ENCODE measurements at regions not wholly inside any gene's neighbourhood (a gene's known extent, or its start where the extent isn't known, plus 50 kb on each side); places are given as distances from the start of the nearest gene placed in this dataset.

DNA sequence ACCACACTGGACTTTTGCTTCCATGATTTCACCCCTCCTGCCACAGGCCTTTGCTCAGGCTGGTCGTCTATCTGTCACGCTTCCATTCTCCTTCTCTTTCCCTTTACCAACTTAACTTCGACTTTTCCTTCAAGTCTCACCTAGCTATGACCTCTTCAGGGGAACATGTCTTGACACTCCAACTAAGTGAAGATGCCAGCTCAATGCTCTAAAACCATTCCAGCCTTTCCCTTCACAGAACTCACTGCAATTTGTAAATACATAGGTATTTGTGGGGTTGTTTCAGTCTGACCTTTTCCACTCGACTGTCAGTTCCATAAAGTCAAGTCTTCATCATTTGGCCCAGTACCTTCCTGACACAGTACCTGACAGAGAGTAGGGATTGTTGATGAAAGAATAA, 358.6 kb upstream of the CAMK1G start:
- Mint-ChIP-seq H3K9me3 (no peaks in the 10 kb centered on the region), H3K36me3 (ENCODE audit: low read depth) (no peaks in the 10 kb centered on the region), H3K27ac (no peak overlapping the region), H3K4me3 (no peak overlapping the region), H3K4me1 (ENCODE audit: low read depth) (peaks cover 13% of the 10 kb centered on the region; the same call in 1 of the 2 replicates), H3K27me3 (ENCODE audit: insufficient read depth) (peaks cover 9% of the 10 kb centered on the region)
- DNase-seq: no peak
- TF ChIP-seq, protein P1, sequence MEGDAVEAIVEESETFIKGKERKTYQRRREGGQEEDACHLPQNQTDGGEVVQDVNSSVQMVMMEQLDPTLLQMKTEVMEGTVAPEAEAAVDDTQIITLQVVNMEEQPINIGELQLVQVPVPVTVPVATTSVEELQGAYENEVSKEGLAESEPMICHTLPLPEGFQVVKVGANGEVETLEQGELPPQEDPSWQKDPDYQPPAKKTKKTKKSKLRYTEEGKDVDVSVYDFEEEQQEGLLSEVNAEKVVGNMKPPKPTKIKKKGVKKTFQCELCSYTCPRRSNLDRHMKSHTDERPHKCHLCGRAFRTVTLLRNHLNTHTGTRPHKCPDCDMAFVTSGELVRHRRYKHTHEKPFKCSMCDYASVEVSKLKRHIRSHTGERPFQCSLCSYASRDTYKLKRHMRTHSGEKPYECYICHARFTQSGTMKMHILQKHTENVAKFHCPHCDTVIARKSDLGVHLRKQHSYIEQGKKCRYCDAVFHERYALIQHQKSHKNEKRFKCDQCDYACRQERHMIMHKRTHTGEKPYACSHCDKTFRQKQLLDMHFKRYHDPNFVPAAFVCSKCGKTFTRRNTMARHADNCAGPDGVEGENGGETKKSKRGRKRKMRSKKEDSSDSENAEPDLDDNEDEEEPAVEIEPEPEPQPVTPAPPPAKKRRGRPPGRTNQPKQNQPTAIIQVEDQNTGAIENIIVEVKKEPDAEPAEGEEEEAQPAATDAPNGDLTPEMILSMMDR (IDR thresholded peaks at IDR 0.05): no peak

DNA sequence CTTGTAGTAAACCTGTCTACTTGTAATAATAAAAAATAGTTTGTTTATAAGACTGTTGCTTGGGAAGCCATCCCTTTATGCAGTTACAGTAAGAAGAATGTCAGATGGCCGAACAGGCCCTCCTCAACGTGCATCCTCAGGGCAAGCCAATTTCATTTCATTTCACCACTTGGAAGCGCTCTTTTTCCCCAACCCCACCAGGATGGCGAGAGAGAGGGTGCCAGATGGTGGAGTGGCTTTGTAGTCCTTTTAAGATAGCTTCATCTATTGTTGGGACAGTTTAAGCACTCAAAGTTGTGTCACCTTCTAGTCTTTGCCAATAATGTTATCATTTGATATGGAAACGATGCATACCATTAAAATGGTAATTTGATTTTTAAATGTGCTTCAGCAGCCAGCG, 356.3 kb upstream of the CAMK1G start:
- DNase-seq: no peak
- peaks cover 6% of the 10 kb centered on the region; the same call in 1 of the 2 replicates for H3K9me3 Mint-ChIP-seq
- peaks cover 7% of the 10 kb centered on the region for H3K27me3 Mint-ChIP-seq (ENCODE audit: insufficient read depth)
- peaks cover under 1% of the 10 kb centered on the region for H3K36me3 Mint-ChIP-seq (ENCODE audit: low read depth)
- H3K4me1 Mint-ChIP-seq (ENCODE audit: low read depth): peaks cover 5% of the 10 kb centered on the region; the same call in 1 of the 2 replicates
- TF ChIP-seq, protein P1 (IDR thresholded peaks at IDR 0.05): no peak
- no peak overlapping the region for H3K4me3 Mint-ChIP-seq
- no peak overlapping the region for H3K27ac Mint-ChIP-seq

DNA sequence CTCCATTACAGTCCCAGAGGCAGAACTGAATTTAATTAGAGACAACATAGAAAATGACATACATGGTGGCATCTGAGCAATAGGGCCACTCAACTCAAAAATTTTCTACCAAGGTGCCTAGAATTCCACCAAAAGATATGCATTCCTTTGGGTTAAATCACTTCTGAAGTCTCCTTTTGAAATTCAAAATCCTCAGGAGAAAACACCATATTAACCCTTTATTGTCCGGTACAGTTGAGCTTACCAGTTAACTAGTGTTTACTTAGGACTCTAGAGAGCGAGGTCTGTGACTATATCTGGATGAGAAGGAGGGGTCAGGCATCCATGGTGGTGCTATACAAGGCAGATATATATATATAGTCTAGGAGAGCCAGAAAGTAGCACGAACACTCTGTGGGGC, 355.6 kb upstream of the CAMK1G start:
- Mint-ChIP-seq H3K4me1 (ENCODE audit: low read depth) (peaks cover 5% of the 10 kb centered on the region; the same call in 1 of the 2 replicates), H3K27ac (no peak overlapping the region), H3K4me3 (no peak overlapping the region), H3K27me3 (ENCODE audit: insufficient read depth) (peaks cover 3% of the 10 kb centered on the region), H3K36me3 (ENCODE audit: low read depth) (peaks cover 6% of the 10 kb centered on the region), H3K9me3 (peaks cover 9% of the 10 kb centered on the region; the same call in 1 of the 2 replicates)
- TF ChIP-seq, protein P1 (IDR thresholded peaks at IDR 0.05): no peak
- no peak for DNase-seq

DNA sequence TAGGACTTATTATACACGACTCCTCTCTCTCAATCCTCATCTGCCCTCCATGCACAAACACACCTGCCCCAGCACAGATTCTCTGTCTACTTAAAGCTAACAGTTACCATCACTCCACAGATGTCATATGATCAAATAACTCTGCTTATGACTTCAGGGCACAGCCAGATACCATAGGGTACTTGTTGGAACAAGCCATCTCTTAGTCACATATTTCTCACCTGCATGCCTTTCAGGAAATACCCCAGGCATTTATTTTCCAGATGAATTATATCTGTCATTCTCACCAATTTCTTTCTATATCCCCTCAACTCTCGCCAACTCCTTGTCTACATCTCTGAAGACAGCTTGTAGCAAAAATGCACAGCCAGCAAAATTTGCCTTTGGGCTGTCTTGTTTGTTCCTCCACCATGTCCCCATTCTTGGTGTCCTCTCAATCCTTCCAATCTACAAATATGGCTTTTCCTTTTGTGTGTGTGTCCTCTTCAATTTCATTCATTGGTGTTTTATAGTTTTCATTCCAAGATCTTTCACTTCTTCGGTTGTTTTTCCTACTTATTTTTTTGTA, 353.9 kb upstream of the CAMK1G start:
- no peak overlapping the region for H3K4me3 Mint-ChIP-seq
- H3K9me3 Mint-ChIP-seq: peaks cover 9% of the 10 kb centered on the region; the same call in 1 of the 2 replicates
- DNase-seq: no peak
- TF ChIP-seq, protein P1 (IDR thresholded peaks at IDR 0.05): no peak
- peaks cover 2% of the 10 kb centered on the region for H3K27me3 Mint-ChIP-seq (ENCODE audit: insufficient read depth)
- H3K4me1 Mint-ChIP-seq (ENCODE audit: low read depth): peaks cover 5% of the 10 kb centered on the region; the same call in 1 of the 2 replicates
- H3K27ac Mint-ChIP-seq: no peak overlapping the region
- peaks cover 6% of the 10 kb centered on the region for H3K36me3 Mint-ChIP-seq (ENCODE audit: low read depth)

DNA sequence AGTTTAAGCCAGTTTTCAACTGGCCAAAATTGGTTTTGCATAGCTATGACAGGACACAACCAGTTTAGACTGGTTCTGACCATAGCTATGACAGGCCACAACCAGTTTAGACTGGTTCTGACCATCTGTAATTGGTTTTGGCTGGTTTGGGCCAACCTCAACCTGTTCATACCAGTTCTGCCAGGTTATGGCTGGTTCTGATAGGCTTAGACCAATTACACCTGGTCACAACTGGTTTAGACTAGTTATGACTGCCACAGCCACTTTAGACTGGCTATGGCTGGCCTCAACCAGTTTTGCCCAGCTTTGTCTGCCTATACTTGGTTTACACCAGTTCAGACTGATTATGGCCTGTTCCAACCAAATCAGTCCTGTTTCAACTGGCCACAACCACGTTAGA, 353.2 kb upstream of the CAMK1G start:
- no peak for DNase-seq
- TF ChIP-seq, protein P1 (IDR thresholded peaks at IDR 0.05): no peak
- Mint-ChIP-seq H3K27ac (no peak overlapping the region), H3K4me3 (no peak overlapping the region), H3K27me3 (ENCODE audit: insufficient read depth) (no peaks in the 10 kb centered on the region; the same call in 1 of the 2 replicates), H3K4me1 (ENCODE audit: low read depth) (no peaks in the 10 kb centered on the region), H3K9me3 (peaks cover 9% of the 10 kb centered on the region; the same call in 1 of the 2 replicates), H3K36me3 (ENCODE audit: low read depth) (peaks cover 6% of the 10 kb centered on the region)

All from HFFc6 (cell line).